LNCaP clone FGC (cell line): ENCODE measurements at regions not wholly inside any gene's neighbourhood (a gene's known extent, or its start where the extent isn't known, plus 50 kb on each side); places are given as distances from the start of the nearest gene placed in this dataset.
"Not testable (repeated sequence)": the region's sequence is repeated elsewhere in the genome, so short reads cannot be mapped to it uniquely, and the experiment has no call there.

ENCODE experiments used
- DNase-seq: peaks from one replicate; pipeline ENCODE4 v3.0.0-alpha.2; 2011; ENCODE audit warnings: low read depth
- H3K4me3 ChIP-seq: 2 replicates; pipeline ENCODE4 v1.5.1; 2011; ENCODE audit warnings: mild to moderate bottlenecking, low read depth, low read length, control low read depth
- CTCF ChIP-seq: IDR thresholded peaks from 2 replicates; pipeline ENCODE4 v1.5.1; 2012; ENCODE audit warnings: mild to moderate bottlenecking; ENCODE audit not compliant: control insufficient read depth, insufficient read depth; ENCODE audit errors: extremely low read depth

- no peak for TF ChIP-seq CTCF
- no peak overlapping the region for H3K4me3 ChIP-seq
- no peak for DNase-seq
Observed at GRCh38 chr6:76495909-76496308, 423.4 kb upstream of the IMPG1 start.

GRCh38 chr6:76491376-76491775, 418.9 kb upstream of the IMPG1 start:
- not testable (repeated sequence) for DNase-seq, H3K4me3 ChIP-seq

GRCh38 chr6:76490456-76490855, 418.0 kb upstream of the IMPG1 start:
- no peak for TF ChIP-seq CTCF
- no peak for DNase-seq
- no peak overlapping the region for H3K4me3 ChIP-seq

- DNase-seq = no peak
- TF ChIP-seq CTCF = no peak
- no peak overlapping the region for H3K4me3 ChIP-seq
Observed at GRCh38 chr6:76481101-76481500, 408.6 kb upstream of the IMPG1 start.

GRCh38 chr6:76472858-76473257, 400.4 kb upstream of the IMPG1 start:
- TF ChIP-seq CTCF = no peak
- no peak overlapping the region for H3K4me3 ChIP-seq
- DNase-seq = no peak

GRCh38 chr6:76466286-76466685, 393.8 kb upstream of the IMPG1 start:
- H3K4me3 ChIP-seq = no peak overlapping the region
- DNase-seq = no peak
- TF ChIP-seq CTCF = no peak

GRCh38 chr6:76465410-76465809, 392.9 kb upstream of the IMPG1 start:
- DNase-seq = no peak
- no peak for TF ChIP-seq CTCF

GRCh38 chr6:76453270-76453669, 380.8 kb upstream of the IMPG1 start:
- no peak overlapping the region for H3K4me3 ChIP-seq
- DNase-seq = no peak
- TF ChIP-seq CTCF = no peak

More at GRCh38 chr6:76465410-76465809, 392.9 kb upstream of the IMPG1 start:
- no peak overlapping the region for H3K4me3 ChIP-seq
